ENCODE measurements at regions not wholly inside any gene's neighbourhood (a gene's known extent, or its start where the extent isn't known, plus 50 kb on each side); places are given as distances from the start of the nearest gene placed in this dataset.

DNA sequence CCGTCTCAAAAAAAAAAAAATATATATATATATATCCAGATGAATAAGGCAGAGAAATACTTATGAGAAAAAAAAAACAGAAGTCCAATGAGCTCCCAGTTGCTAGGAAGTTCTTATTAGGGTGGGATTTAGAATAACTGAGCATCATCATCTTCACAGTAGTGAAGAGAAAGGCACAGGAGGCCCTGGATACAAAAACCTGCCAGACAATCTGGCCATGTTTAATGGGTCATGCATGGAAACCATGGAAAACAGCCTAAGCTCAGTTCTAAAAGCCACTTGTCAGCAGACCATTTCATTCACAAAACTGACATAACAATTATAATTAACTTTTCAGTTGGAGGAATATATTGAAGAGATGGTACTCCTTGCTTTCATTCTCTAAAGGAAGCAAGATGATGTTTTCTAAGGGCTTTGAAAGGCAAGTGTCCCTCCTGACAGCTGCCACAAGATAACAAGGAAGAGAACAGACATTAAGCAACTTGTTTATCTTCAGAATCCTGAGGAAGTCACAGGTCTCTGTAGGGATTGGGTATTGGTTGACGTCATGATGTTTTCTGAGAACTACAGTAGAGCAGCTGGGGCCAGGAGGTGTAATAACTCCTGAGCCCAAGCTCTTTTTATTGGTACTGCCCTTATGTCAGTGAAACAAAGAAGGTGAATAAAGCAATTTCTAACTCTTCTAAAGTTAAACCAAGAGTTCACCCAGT lies 463.1 kb downstream of the DMAC1 start:
- TF ChIP-seq, protein P1, sequence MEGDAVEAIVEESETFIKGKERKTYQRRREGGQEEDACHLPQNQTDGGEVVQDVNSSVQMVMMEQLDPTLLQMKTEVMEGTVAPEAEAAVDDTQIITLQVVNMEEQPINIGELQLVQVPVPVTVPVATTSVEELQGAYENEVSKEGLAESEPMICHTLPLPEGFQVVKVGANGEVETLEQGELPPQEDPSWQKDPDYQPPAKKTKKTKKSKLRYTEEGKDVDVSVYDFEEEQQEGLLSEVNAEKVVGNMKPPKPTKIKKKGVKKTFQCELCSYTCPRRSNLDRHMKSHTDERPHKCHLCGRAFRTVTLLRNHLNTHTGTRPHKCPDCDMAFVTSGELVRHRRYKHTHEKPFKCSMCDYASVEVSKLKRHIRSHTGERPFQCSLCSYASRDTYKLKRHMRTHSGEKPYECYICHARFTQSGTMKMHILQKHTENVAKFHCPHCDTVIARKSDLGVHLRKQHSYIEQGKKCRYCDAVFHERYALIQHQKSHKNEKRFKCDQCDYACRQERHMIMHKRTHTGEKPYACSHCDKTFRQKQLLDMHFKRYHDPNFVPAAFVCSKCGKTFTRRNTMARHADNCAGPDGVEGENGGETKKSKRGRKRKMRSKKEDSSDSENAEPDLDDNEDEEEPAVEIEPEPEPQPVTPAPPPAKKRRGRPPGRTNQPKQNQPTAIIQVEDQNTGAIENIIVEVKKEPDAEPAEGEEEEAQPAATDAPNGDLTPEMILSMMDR (IDR thresholded peaks at IDR 0.05; ENCODE audit: insufficient read depth, low read depth, low read length): no peak
- no peak for TF ChIP-seq EZH2 (IDR thresholded peaks at IDR 0.05; ENCODE audit: insufficient read depth, low read length)

All from astrocyte (in vitro differentiated cells and primary cell).